K562 (cell line): ENCODE measurements at regions not wholly inside any gene's neighbourhood (a gene's known extent, or its start where the extent isn't known, plus 50 kb on each side); places are given as distances from the start of the nearest gene placed in this dataset.

ENCODE experiments used
- ATAC-seq: fragments of 200-7000 bp; cut with Tn5 transposase; 3 replicates; pipeline ENCODE4 v1.9.1; 2020; ENCODE audit warnings: moderate library complexity
- BruUV-seq: library from RNA; stranded (reverse); fragments of 400-500 nt; replicated peaks from 2 replicates; lab custom pipeline; 2021; lab: Mats Ljungman, UMichigan
- CTCF ChIA-PET: fragments of 300-600 bp; formaldehyde crosslinking; extraction: SDS; loops from one replicate; lab custom pipeline; 2021; ENCODE audit warnings: low intra/inter-chr PET ratio; lab: Yijun Ruan, JAX
- POLR2A ChIA-PET: fragments of 300-600, 350-650 bp; sonication (Branson Sonifier 250); formaldehyde crosslinking; extraction: SDS; loops from one replicate; lab custom pipeline; 2021; ENCODE audit warnings: antibody characterized with exemption, inconsistent platforms; lab: Yijun Ruan, JAX
- DNase-seq, 4 experiments: peaks; one replicate each; pipeline versions ENCODE4 v3.0.0 to v3.0.0-alpha.2; 2011 to 2018; ENCODE audit warnings: low spot score in 3 of 4, mixed read lengths in 3 of 4; ENCODE audit errors: extremely low read depth in 1 of 4
- FAIRE-seq: peaks from 2 replicates; lab custom pipeline; 2011; peaks lifted over from hg19 to GRCh38; lab: Jason Lieb, UNC
- H2AFZ ChIP-seq: 2 replicates; pipeline ENCODE4 v1.6.0; 2011; ENCODE audit warnings: low read depth, low read length, control low read depth, inconsistent platforms
- H3K27ac ChIP-seq: fragments of 200-600 bp; 3 replicates; pipeline ENCODE4 v1.8.0; 2011; ENCODE audit warnings: low read depth, mild to moderate bottlenecking, control low read depth, inconsistent platforms, low read length, moderate library complexity, mixed read lengths; ENCODE audit errors: extremely low read depth
- H3K27me3 ChIP-seq, 2 experiments: fragments of 300-600 bp in 1 of 2; 2 replicates in 1 of 2; 3 replicates in 1 of 2; pipeline versions ENCODE4 v1.6.0 to v1.8.0; 2011; ENCODE audit warnings: inconsistent platforms in 2 of 2, low read length in 2 of 2, mild to moderate bottlenecking in 1 of 2, mixed read lengths in 1 of 2, moderate library complexity in 1 of 2; ENCODE audit not compliant: control insufficient read depth in 2 of 2, insufficient read depth in 2 of 2
- H3K36me3 ChIP-seq: fragments of 300-600 bp; 3 replicates; pipeline ENCODE4 v1.8.0; 2011; ENCODE audit warnings: mild to moderate bottlenecking, low read length, inconsistent platforms; ENCODE audit not compliant: control insufficient read depth, insufficient read depth
- H3K4me1 ChIP-seq, 2 experiments: fragments of 200-600 bp in 1 of 2; replicated peaks in 1 of 2; 2 replicates in 1 of 2; 3 replicates in 1 of 2; pipeline versions ENCODE4 v1.5.1 to v1.8.0; 2011; ENCODE audit warnings: inconsistent platforms in 2 of 2, low read length in 2 of 2, mild to moderate bottlenecking in 1 of 2, mixed read lengths in 1 of 2, moderate library complexity in 1 of 2; ENCODE audit not compliant: control insufficient read depth in 2 of 2, insufficient read depth in 2 of 2
- H3K4me2 ChIP-seq: 2 replicates; pipeline ENCODE4 v1.6.1; 2011; ENCODE audit warnings: low read length, control low read depth, inconsistent platforms, mixed read lengths; ENCODE audit not compliant: insufficient read depth
- H3K4me3 ChIP-seq: fragments of 200-600 bp; sonication (generic), shearing (Covaris generic); 2 replicates; pipeline ENCODE4 v1.5.1; 2016; ENCODE audit warnings: control low read depth, inconsistent platforms
- H3K79me2 ChIP-seq: fragments of 200-600 bp; 3 replicates; pipeline ENCODE4 v1.8.0; 2011; ENCODE audit warnings: low read length, inconsistent platforms; ENCODE audit not compliant: control insufficient read depth, insufficient read depth
- H3K9ac ChIP-seq, 2 experiments: 2 replicates each; pipeline versions ENCODE4 v1.6.0 to v1.6.1; 2011; ENCODE audit warnings: low read depth in 2 of 2, low read length in 2 of 2, control low read depth in 1 of 2, inconsistent platforms in 1 of 2, mild to moderate bottlenecking in 1 of 2, mixed read lengths in 1 of 2; ENCODE audit not compliant: insufficient read depth in 1 of 2
- H3K9me1 ChIP-seq: one replicate; pipeline ENCODE4 v1.6.0; 2011; ENCODE audit warnings: inconsistent platforms, mild to moderate bottlenecking, low read length, moderate library complexity; ENCODE audit not compliant: control insufficient read depth, insufficient read depth
- H3K9me3 ChIP-seq: replicated peaks from 2 replicates; pipeline ENCODE4 v1.5.1; 2011; ENCODE audit warnings: low read depth, low read length, inconsistent platforms; ENCODE audit not compliant: control insufficient read depth, insufficient read depth
- H4K20me1 ChIP-seq: replicated peaks from 2 replicates; pipeline ENCODE4 v1.6.1; 2011; ENCODE audit warnings: low read length, inconsistent platforms, mixed read lengths; ENCODE audit not compliant: control insufficient read depth, insufficient read depth
- ARID1B ChIP-seq: fragments of 450-650 bp; IDR thresholded peaks from 2 replicates; pipeline ENCODE4 v1.6.1; 2016; ENCODE audit warnings: antibody characterized with exemption, mild to moderate bottlenecking, inconsistent platforms
- ATF1 ChIP-seq, 2 experiments: fragments of 450-650 bp in 1 of 2; IDR thresholded peaks; 2 replicates each; pipeline ENCODE4 v1.6.1; 2016; ENCODE audit warnings: missing compliant biosample characterization in 1 of 2, missing genetic modification characterization in 1 of 2
- EGR1 ChIP-seq: fragments of 450-650 bp; conservative IDR thresholded peaks from 2 replicates; pipeline ENCODE4 v1.6.1; 2017; ENCODE audit warnings: mild to moderate bottlenecking
- GTF2B ChIP-seq: IDR thresholded peaks from 2 replicates; pipeline ENCODE4 v1.6.1; 2011; ENCODE audit not compliant: insufficient read length; ENCODE audit errors: extremely low read depth
- HDGF ChIP-seq: fragments of 450-650 bp; IDR thresholded peaks from 2 replicates; pipeline ENCODE4 v1.6.1; 2016
- KLF10 ChIP-seq: fragments of 250-450 bp; sonication (Bioruptor Pico); IDR thresholded peaks from 2 replicates; pipeline ENCODE4 v1.6.1; 2021; ENCODE audit warnings: matching md5 sums
- MAZ ChIP-seq, 2 experiments: fragments of 450-650 bp in 1 of 2; sonication (generic) in 1 of 2; formaldehyde crosslinking; IDR thresholded peaks in 1 of 2; conservative IDR thresholded peaks in 1 of 2; 2 replicates each; pipeline versions ENCODE4 v1.4.0 to v1.5.0; 2020; ENCODE audit warnings: mild to moderate bottlenecking in 1 of 2, missing genetic modification reagents in 1 of 2
- MECOM ChIP-seq: fragments of 250-450 bp; sonication (Bioruptor Pico); IDR thresholded peaks from 2 replicates; pipeline ENCODE4 v1.8.0; 2022; ENCODE audit warnings: inconsistent platforms
- MYNN ChIP-seq, 2 experiments: sonication (generic); formaldehyde crosslinking in 1 of 2; IDR thresholded peaks; 2 replicates each; pipeline versions ENCODE4 v1.5.0 to v1.6.1; 2016 to 2020; ENCODE audit warnings: antibody characterized with exemption in 1 of 2, missing genetic modification reagents in 1 of 2
- PCBP1 ChIP-seq: fragments of 200-400 bp; formaldehyde crosslinking; IDR thresholded peaks from 2 replicates; pipeline ENCODE4 v1.6.1; 2018; ENCODE audit warnings: mild to moderate bottlenecking, low read depth, low read length; ENCODE audit not compliant: poor library complexity, severe bottlenecking
- RFX7 ChIP-seq: fragments of 250-450 bp; sonication (Bioruptor Pico); IDR thresholded peaks from 2 replicates; pipeline ENCODE4 v1.5.1; 2021; ENCODE audit warnings: mild to moderate bottlenecking
- ZNF449 ChIP-seq: fragments of 250-450 bp; sonication (Bioruptor Pico); IDR thresholded peaks from 2 replicates; pipeline ENCODE4 v1.8.0; 2022; ENCODE audit warnings: moderate library complexity, mild to moderate bottlenecking, inconsistent platforms
- ZNF584 ChIP-seq: fragments of 200-800 bp; sonication (Bioruptor generic); IDR thresholded peaks from 2 replicates; pipeline ENCODE4 v1.6.1; 2016; ENCODE audit warnings: low read depth, mild to moderate bottlenecking, missing genetic modification characterization, missing compliant biosample characterization
- ZNF77 ChIP-seq: fragments of 250-450 bp; sonication (Bioruptor Pico); IDR thresholded peaks from 2 replicates; pipeline ENCODE4 v1.5.0; 2020
- ZNF778 ChIP-seq: fragments of 450-650 bp; formaldehyde crosslinking; IDR thresholded peaks from 2 replicates; pipeline ENCODE4 v1.4.0; 2020; ENCODE audit warnings: mild to moderate bottlenecking, moderate library complexity
- WGBS: fragments of 100-300 bp; shearing (Covaris generic); methylation state at CpG from one replicate; pipeline ENCODE4 v1.1.6; 2016; ENCODE audit warnings: low coverage, mixed read lengths; ENCODE audit not compliant: insufficient coverage; ENCODE audit errors: missing lambda C conversion rate; 5-methylcytosine and 5-hydroxymethylcytosine counted together
- in situ Hi-C: fragments of 300-500 bp; cut with MboI; formaldehyde crosslinking; loops from 4 replicates; pipeline ENCODE4 v1.15.0; 2018; ENCODE audit warnings: inconsistent platforms, mixed read lengths
- intact Hi-C: fragments of 100-400 bp; cut with micrococcal nuclease; formaldehyde crosslinking; loops from 2 replicates; pipeline ENCODE4 v1.14.2; 2022

GRCh38 chr6:53441761-53442160 is 93.0 kb upstream of the ELOVL5 start (continued):
- TF ChIP-seq ZNF77: no peak

GRCh38 chr6:53441035-53441493 is 92.3 kb upstream of the ELOVL5 start:
- H3K9me3 ChIP-seq: no peaks in the 10 kb centered on the region
- ChIA-PET CTCF (interaction anchor here (1.2 to 9.0 kb wide), 2 partner anchors 44 to 269 kb away, joined by 4 to 106 read pairs; no protein-coding TSS in a partner anchor), POLR2A (interaction anchor here (0.6 kb wide), 1 partner anchor 15 kb away, joined by 3 read pairs; no protein-coding TSS in a partner anchor)
- BruUV-seq: no TSS peak
- H3K79me2 ChIP-seq: no peaks in the 10 kb centered on the region
- H3K4me3 ChIP-seq: no peak overlapping the region
- H2AFZ ChIP-seq: no peak overlapping the region
- H3K27ac ChIP-seq: no peak overlapping the region
- 0% methylated on average over 1 of the region's 1 CpG for WGBS
- H4K20me1 ChIP-seq: no peaks in the 10 kb centered on the region
- no peak overlapping the region for H3K4me2 ChIP-seq
- FAIRE-seq (no peak), ATAC-seq (no peak), DNase-seq (no peak)
- H3K27me3 ChIP-seq: peaks cover 13 to 14% of the 10 kb centered on the region in 2 experiments; a peak in 3 of 5 replicates
- no peak overlapping the region for H3K9ac ChIP-seq
- intact Hi-C loops (no loop called here), in situ Hi-C loops (loop anchor here (25.0 kb wide), 1 partner anchor 254 kb away; no protein-coding TSS in a partner anchor)
- no peaks in the 10 kb centered on the region for H3K9me1 ChIP-seq
- no peaks in the 10 kb centered on the region for H3K36me3 ChIP-seq
- no peak for TF ChIP-seq HDGF
- no peak for TF ChIP-seq ARID1B
- no peak for TF ChIP-seq RFX7 (CRISPR knock-in tag)
- no peak for TF ChIP-seq ZNF778
- no peak for TF ChIP-seq ZNF584 (CRISPR knock-in tag)
- no peak for TF ChIP-seq GTF2B
- no peak for TF ChIP-seq MAZ (CRISPR knock-in tag; conservative IDR thresholded peaks at IDR 0.05 in 1 of 2, IDR thresholded peaks at IDR 0.05 in 1 of 2)
- no peak for TF ChIP-seq MYNN (IDR thresholded peaks at IDR 0.05)
- TF ChIP-seq MYNN (CRISPR knock-in tag; IDR thresholded peaks at IDR 0.05): no peak
- TF ChIP-seq ATF1 (CRISPR knock-in tag; IDR thresholded peaks at IDR 0.05): no peak
- no peak for TF ChIP-seq ATF1 (tag; IDR thresholded peaks at IDR 0.05)
- TF ChIP-seq KLF10: no peak
- no peak for TF ChIP-seq EGR1
- TF ChIP-seq ZNF449 (CRISPR knock-in tag): no peak
- TF ChIP-seq PCBP1: no peak
- no peak for TF ChIP-seq MECOM (CRISPR knock-in tag)
- H3K4me1 ChIP-seq: peaks cover 0 to 4% of the 10 kb centered on the region in 2 experiments; a peak in 1 of 5 replicates
